ENCODE measurements at regions not wholly inside any gene's neighbourhood (a gene's known extent, or its start where the extent isn't known, plus 50 kb on each side); places are given as distances from the start of the nearest gene placed in this dataset.
A peak's percentile ranks its signal among the peaks of the same experiment; 100 is the strongest.

- no peak for DNase-seq (ENCODE audit: low spot score)
Measured at GRCh38 chr3:193780397-193780796, 187.4 kb downstream of the OPA1 start.

- peak; percentile 49 for DNase-seq (ENCODE audit: low spot score)
Measured at GRCh38 chr3:193780810-193781478, 187.9 kb downstream of the OPA1 start.

- no peak for DNase-seq (ENCODE audit: low spot score)
Measured at GRCh38 chr3:193782276-193782647, 189.3 kb downstream of the OPA1 start.

- no peak for DNase-seq (ENCODE audit: low spot score)
Measured at GRCh38 chr3:193782747-193783146, 189.7 kb downstream of the OPA1 start.

GRCh38 chr3:193783166-193783896 is 190.3 kb downstream of the OPA1 start:
- DNase-seq (ENCODE audit: low spot score) = no peak

- DNase-seq (ENCODE audit: low spot score) = no peak
Measured at GRCh38 chr3:193784822-193785221, 191.8 kb downstream of the OPA1 start.

- DNase-seq (ENCODE audit: low spot score) = no peak
Measured at GRCh38 chr3:193787496-193787870, 194.5 kb downstream of the OPA1 start.

GRCh38 chr3:193788189-193788991 is 195.4 kb downstream of the OPA1 start:
- peak; percentile 84 for DNase-seq (ENCODE audit: low spot score)

GRCh38 chr3:193789455-193789854 is 196.4 kb downstream of the OPA1 start:
- DNase-seq (ENCODE audit: low spot score) = no peak

GRCh38 chr3:193790086-193790990 is 197.3 kb downstream of the OPA1 start:
- no peak for DNase-seq (ENCODE audit: low spot score)

GRCh38 chr3:193791041-193792032 is 198.3 kb downstream of the OPA1 start:
- DNase-seq (ENCODE audit: low spot score) = no peak

GRCh38 chr3:193793123-193793522 is 200.1 kb downstream of the OPA1 start:
- no peak for DNase-seq (ENCODE audit: low spot score)

- no peak for DNase-seq (ENCODE audit: low spot score)
Measured at GRCh38 chr3:193794002-193794881, 201.2 kb downstream of the OPA1 start.

- no peak for DNase-seq (ENCODE audit: low spot score)
Measured at GRCh38 chr3:193795062-193795690, 202.2 kb downstream of the OPA1 start.

GRCh38 chr3:193796089-193796488 is 203.1 kb downstream of the OPA1 start:
- DNase-seq (ENCODE audit: low spot score) = no peak

- no peak for DNase-seq (ENCODE audit: low spot score)
Measured at GRCh38 chr3:193797566-193797965, 204.6 kb downstream of the OPA1 start.

GRCh38 chr3:193798051-193798450 is 205.0 kb downstream of the OPA1 start:
- DNase-seq (ENCODE audit: low spot score) = no peak

- no peak for DNase-seq (ENCODE audit: low spot score)
Measured at GRCh38 chr3:193800138-193801043, 207.4 kb downstream of the OPA1 start.

All from germinal center (tissue), 1 donor.